ENCODE measurements at regions not wholly inside any gene's neighbourhood (a gene's known extent, or its start where the extent isn't known, plus 50 kb on each side); places are given as distances from the start of the nearest gene placed in this dataset.

GRCh38 chr2:161044921-161045320, 115.3 kb upstream of the TANK start:
- TF ChIP-seq POLR2A (IDR thresholded peaks at IDR 0.05), result no peak
- TF ChIP-seq, protein P1, sequence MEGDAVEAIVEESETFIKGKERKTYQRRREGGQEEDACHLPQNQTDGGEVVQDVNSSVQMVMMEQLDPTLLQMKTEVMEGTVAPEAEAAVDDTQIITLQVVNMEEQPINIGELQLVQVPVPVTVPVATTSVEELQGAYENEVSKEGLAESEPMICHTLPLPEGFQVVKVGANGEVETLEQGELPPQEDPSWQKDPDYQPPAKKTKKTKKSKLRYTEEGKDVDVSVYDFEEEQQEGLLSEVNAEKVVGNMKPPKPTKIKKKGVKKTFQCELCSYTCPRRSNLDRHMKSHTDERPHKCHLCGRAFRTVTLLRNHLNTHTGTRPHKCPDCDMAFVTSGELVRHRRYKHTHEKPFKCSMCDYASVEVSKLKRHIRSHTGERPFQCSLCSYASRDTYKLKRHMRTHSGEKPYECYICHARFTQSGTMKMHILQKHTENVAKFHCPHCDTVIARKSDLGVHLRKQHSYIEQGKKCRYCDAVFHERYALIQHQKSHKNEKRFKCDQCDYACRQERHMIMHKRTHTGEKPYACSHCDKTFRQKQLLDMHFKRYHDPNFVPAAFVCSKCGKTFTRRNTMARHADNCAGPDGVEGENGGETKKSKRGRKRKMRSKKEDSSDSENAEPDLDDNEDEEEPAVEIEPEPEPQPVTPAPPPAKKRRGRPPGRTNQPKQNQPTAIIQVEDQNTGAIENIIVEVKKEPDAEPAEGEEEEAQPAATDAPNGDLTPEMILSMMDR (IDR thresholded peaks at IDR 0.05), result no peak
